Transverse colon (tissue), 4 donors: ENCODE measurements at regions not wholly inside any gene's neighbourhood (a gene's known extent, or its start where the extent isn't known, plus 50 kb on each side); places are given as distances from the start of the nearest gene placed in this dataset.
A peak's percentile ranks its signal among the peaks of the same experiment; 100 is the strongest.

Experiments
- CTCF ChIP-seq, 5 experiments: fragments of 200-600 bp in 3 of 5; fragments of 450-650 bp in 2 of 5; sonication (generic) in 3 of 5; IDR thresholded peaks; 1 replicate in 2 of 5; 2 replicates in 3 of 5; pipeline ENCODE4 v1.5.1; 2016 to 2017; ENCODE audit warnings: antibody characterized with exemption in 5 of 5, inconsistent platforms in 3 of 5, mild to moderate bottlenecking in 2 of 5, moderate library complexity in 1 of 5
- POLR2AphosphoS5 ChIP-seq, 3 donors: sonication (generic); formaldehyde crosslinking; IDR thresholded peaks; one replicate each; pipeline ENCODE4 v1.6.1; 2016; ENCODE audit warnings: antibody characterized with exemption in 3 of 3

DNA sequence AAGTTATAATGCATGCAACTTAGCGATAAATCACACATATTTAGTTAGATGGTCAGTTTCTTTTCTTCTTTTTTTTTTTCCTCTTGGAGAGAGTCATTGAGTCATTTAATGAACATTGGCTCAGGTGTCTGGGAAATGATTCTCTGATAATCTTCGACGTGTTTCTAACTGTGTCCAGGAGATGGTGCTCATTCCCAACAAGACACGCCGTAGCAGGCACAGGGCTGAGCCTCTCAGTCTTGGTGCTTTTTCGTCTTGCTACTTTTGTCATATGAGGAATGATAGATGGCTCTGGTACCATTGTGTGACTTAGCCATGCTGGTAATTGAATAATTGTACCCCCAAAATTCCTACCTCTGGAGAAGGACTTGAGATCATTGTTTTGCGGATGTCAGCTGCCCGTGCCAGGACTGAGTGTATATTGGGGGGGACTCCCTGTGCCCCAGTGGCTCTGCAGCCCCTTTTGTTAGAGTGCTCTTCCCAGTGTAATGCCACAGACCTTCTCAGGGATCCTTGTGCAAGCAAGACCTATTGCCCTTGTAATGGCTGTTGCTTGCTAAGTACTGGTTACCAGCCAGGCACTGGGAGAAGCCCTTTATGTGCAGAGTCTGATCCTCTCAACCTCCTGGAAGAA is 107.6 kb upstream of the CYRIA start:
- TF ChIP-seq CTCF (IDR thresholded peaks at IDR 0.05) (peak in 4 of 5 experiments; percentile 19 to 36 (median 25)), POLR2AphosphoS5 (IDR thresholded peaks at IDR 0.05) (no peak)
